HG02885 (cell line): ENCODE measurements at regions not wholly inside any gene's neighbourhood (a gene's known extent, or its start where the extent isn't known, plus 50 kb on each side); places are given as distances from the start of the nearest gene placed in this dataset.

ENCODE experiments used
- ATAC-seq: cut with Tn5 transposase; IDR thresholded peaks from one replicate; pipeline ENCODE4 v1.9.1; 2021; ENCODE audit warnings: mild to moderate bottlenecking; ENCODE audit not compliant: unreplicated experiment, poor library complexity

GRCh38 chr17:33509331-33509730, 216.2 kb upstream of the ASIC2 start:
- no peak for ATAC-seq

- no peak for ATAC-seq
Observed at GRCh38 chr17:33511670-33512069, 218.6 kb upstream of the ASIC2 start.

- ATAC-seq = no peak
Observed at GRCh38 chr17:33512113-33512512, 219.0 kb upstream of the ASIC2 start.

GRCh38 chr17:33513769-33514168, 220.7 kb upstream of the ASIC2 start:
- ATAC-seq = no peak

- no peak for ATAC-seq
Observed at GRCh38 chr17:33514369-33514768, 221.3 kb upstream of the ASIC2 start.

GRCh38 chr17:33515974-33516373, 222.9 kb upstream of the ASIC2 start:
- no peak for ATAC-seq

- ATAC-seq = no peak
Observed at GRCh38 chr17:33516645-33517044, 223.6 kb upstream of the ASIC2 start.

GRCh38 chr17:33517746-33518145, 224.7 kb upstream of the ASIC2 start:
- ATAC-seq = no peak

- ATAC-seq = no peak
Observed at GRCh38 chr17:33519692-33520091, 226.6 kb upstream of the ASIC2 start.

- ATAC-seq = no peak
Observed at GRCh38 chr17:33520426-33521330, 227.6 kb upstream of the ASIC2 start.

GRCh38 chr17:33521784-33522183, 228.7 kb upstream of the ASIC2 start:
- no peak for ATAC-seq

GRCh38 chr17:33522623-33523022, 229.5 kb upstream of the ASIC2 start:
- ATAC-seq = no peak

- ATAC-seq = no peak
Observed at GRCh38 chr17:33523577-33523981, 230.5 kb upstream of the ASIC2 start.

GRCh38 chr17:33525186-33525585, 232.1 kb upstream of the ASIC2 start:
- no peak for ATAC-seq

- ATAC-seq = no peak
Observed at GRCh38 chr17:33526717-33527116, 233.6 kb upstream of the ASIC2 start.

GRCh38 chr17:33527290-33527689, 234.2 kb upstream of the ASIC2 start:
- ATAC-seq = no peak

- no peak for ATAC-seq
Observed at GRCh38 chr17:33528846-33529245, 235.8 kb upstream of the ASIC2 start.

GRCh38 chr17:33529816-33530215, 236.7 kb upstream of the ASIC2 start:
- ATAC-seq = no peak

- ATAC-seq = no peak
Observed at GRCh38 chr17:33531311-33531710, 238.2 kb upstream of the ASIC2 start.

- ATAC-seq = no peak
Observed at GRCh38 chr17:33534087-33534486, 241.0 kb upstream of the ASIC2 start.

- ATAC-seq = no peak
Observed at GRCh38 chr17:33545124-33545523, 252.0 kb upstream of the ASIC2 start.

- ATAC-seq = no peak
Observed at GRCh38 chr17:33550261-33550660, 257.2 kb upstream of the ASIC2 start.
